ENCODE measurements at regions not wholly inside any gene's neighbourhood (a gene's known extent, or its start where the extent isn't known, plus 50 kb on each side); places are given as distances from the start of the nearest gene placed in this dataset.

DNA sequence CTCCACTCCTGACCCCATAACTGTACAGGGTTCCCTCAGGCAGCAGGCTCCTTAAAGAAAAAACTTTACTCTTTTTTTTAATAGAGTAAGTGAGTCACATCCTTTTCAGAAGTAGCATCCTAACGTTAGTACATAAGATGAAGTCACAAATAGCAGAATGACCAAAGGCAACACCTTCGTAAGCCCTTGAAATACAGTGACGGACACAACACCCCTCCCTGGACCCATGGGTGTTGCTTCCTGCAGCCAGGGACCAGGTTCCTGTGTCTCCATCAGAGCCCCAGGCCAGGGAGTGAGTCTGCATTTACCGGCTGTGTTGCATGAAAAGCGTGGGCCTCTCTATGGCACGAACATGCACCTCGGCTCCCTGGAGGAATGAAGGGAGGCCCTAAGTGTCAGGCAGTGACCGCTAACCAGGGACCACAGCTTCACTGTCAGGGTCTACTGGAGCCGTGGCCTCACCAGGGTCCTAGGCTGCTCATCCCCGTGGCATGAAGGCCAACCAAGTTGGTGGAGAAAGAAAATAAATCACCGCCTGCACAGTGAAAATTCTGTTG is 340.0 kb upstream of the SFSWAP start:
- H4K91ac ChIP-seq (ENCODE audit: insufficient read depth, low read depth, low read length) = no peak overlapping the region
- H3K9me3 ChIP-seq (ENCODE audit: control insufficient read depth, insufficient read depth, low read length) = peaks cover 51% of the 10 kb centered on the region
- POLR2A ChIA-PET (ENCODE audit: unreplicated experiment) = no interaction called here
- in situ Hi-C loops (cut with MboI; ENCODE audit: low sequenced_read_pairs) = no loop called here
- H2AK5ac ChIP-seq (ENCODE audit: low read depth, low read length) = no peak overlapping the region
- H2BK20ac ChIP-seq (ENCODE audit: low read depth, low read length) = no peak overlapping the region
- no peak overlapping the region for H3K23ac ChIP-seq (ENCODE audit: low read depth, low read length)
- BruUV-seq (replicated peaks) = no TSS peak
- no peak overlapping the region for H3K4ac ChIP-seq (ENCODE audit: low read depth, low read length)
- no peaks in the 10 kb centered on the region for H3K27me3 ChIP-seq (ENCODE audit: control insufficient read depth, insufficient read depth, low read length)
- DNase-seq = no peak
- H2AK9ac ChIP-seq (replicated peaks; ENCODE audit: low read depth, low read length, poor library complexity) = no peak overlapping the region
- CTCF ChIA-PET = no interaction called here
- H2BK15ac ChIP-seq (ENCODE audit: low read depth, low read length) = no peak overlapping the region
- H2AFZ ChIP-seq (replicated peaks; ENCODE audit: low read length, poor library complexity) = no peak overlapping the region
- H4K5ac ChIP-seq (ENCODE audit: low read depth, low read length) = no peak overlapping the region
- H3K9ac ChIP-seq (ENCODE audit: low read depth, low read length) = no peak overlapping the region
- no peak for ATAC-seq (ENCODE audit: low read depth)
- H2BK120ac ChIP-seq (ENCODE audit: low read depth, low read length) = no peak overlapping the region
- TF ChIP-seq MAZ (IDR thresholded peaks at IDR 0.05; ENCODE audit: borderline replicate concordance, low read depth, low read length) = no peak
- no peak for TF ChIP-seq NFE2L2 (IDR thresholded peaks at IDR 0.05; ENCODE audit: low read depth, low read length)
- no peak for TF ChIP-seq POLR2A (IDR thresholded peaks at IDR 0.05; ENCODE audit: low read depth, low read length)
- TF ChIP-seq CHD1 (IDR thresholded peaks at IDR 0.05; ENCODE audit: low read depth, low read length) = no peak
- no peak for TF ChIP-seq RCOR1 (IDR thresholded peaks at IDR 0.05; ENCODE audit: insufficient replicate concordance, low read length)
- H4K20me1 ChIP-seq (ENCODE audit: insufficient read depth, low read length) = no peaks in the 10 kb centered on the region
- H3K27ac ChIP-seq (ENCODE audit: insufficient read depth, low read length) = no peak overlapping the region
- no peak overlapping the region for H3K4me2 ChIP-seq (ENCODE audit: low read depth, low read length)
- H3K4me1 ChIP-seq (ENCODE audit: control insufficient read depth, insufficient read depth, low read length) = no peaks in the 10 kb centered on the region
- no peaks in the 10 kb centered on the region for H3K79me1 ChIP-seq (ENCODE audit: low read depth in 1 of 2, low read length in 2 of 2)
- no peak overlapping the region for H3K18ac ChIP-seq (ENCODE audit: low read depth, low read length)
- no peaks in the 10 kb centered on the region for H3K9me1 ChIP-seq (ENCODE audit: insufficient read depth, low read length)
- H3K56ac ChIP-seq (ENCODE audit: extremely low read depth, insufficient read depth, low read length) = no peak overlapping the region
- dilution Hi-C loops (cut with HindIII; ENCODE audit: low sequenced_read_pairs, unreplicated experiment) = no loop called here
- 60% methylated on average over 2 of the region's 11 CpGs; no CpG with 5 or more reads in 1 of the 2 experiments for WGBS, 2 experiments (ENCODE audit: extremely low coverage in 2 of 2, insufficient read length in 1 of 2)
- no peak overlapping the region for H3K14ac ChIP-seq (replicated peaks; ENCODE audit: low read depth, low read length)
- H3K4me3 ChIP-seq (ENCODE audit: insufficient read depth, low read depth, low read length) = no peak overlapping the region
- no peak overlapping the region for H2BK5ac ChIP-seq (ENCODE audit: low read depth, low read length, poor library complexity, severe bottlenecking)
- intact Hi-C loops (cut with micrococcal nuclease) = no loop called here
- no peak overlapping the region for H4K8ac ChIP-seq (ENCODE audit: low read depth in 2 of 2, low read length in 2 of 2)
- H3K36me3 ChIP-seq (ENCODE audit: control insufficient read depth, insufficient read depth, low read length) = no peaks in the 10 kb centered on the region

All from IMR-90 (cell line).